GM12865 (cell line): ENCODE measurements at regions not wholly inside any gene's neighbourhood (a gene's known extent, or its start where the extent isn't known, plus 50 kb on each side); places are given as distances from the start of the nearest gene placed in this dataset.
A peak's percentile ranks its signal among the peaks of the same experiment; 100 is the strongest.

Source experiments
- DNase-seq: peaks from one replicate; pipeline ENCODE4 v3.0.0; 2010; ENCODE audit warnings: low read depth
- H3K4me3 ChIP-seq: 2 replicates; pipeline ENCODE4 v1.5.1; 2011; ENCODE audit warnings: mild to moderate bottlenecking, low read depth, low read length, control low read depth
- CTCF ChIP-seq: IDR thresholded peaks from 2 replicates; pipeline ENCODE4 v1.5.1; 2011; ENCODE audit warnings: low read length, control low read depth, low read depth, inconsistent platforms; ENCODE audit not compliant: insufficient read depth; ENCODE audit errors: missing control alignments

GRCh38 chr13:21932996-21933395 is 262.1 kb downstream of the FGF9 start:
- DNase-seq = no peak
- TF ChIP-seq CTCF = no peak
- H3K4me3 ChIP-seq = no peak overlapping the region

- TF ChIP-seq CTCF = no peak
- no peak overlapping the region for H3K4me3 ChIP-seq
- DNase-seq = no peak
These were observed 263.4 kb downstream of the FGF9 start for GRCh38 chr13:21934284-21934683.

GRCh38 chr13:21936674-21937073 is 265.8 kb downstream of the FGF9 start:
- no peak overlapping the region for H3K4me3 ChIP-seq
- no peak for TF ChIP-seq CTCF
- no peak for DNase-seq

GRCh38 chr13:21938168-21938567 is 267.3 kb downstream of the FGF9 start:
- no peak for TF ChIP-seq CTCF
- H3K4me3 ChIP-seq = no peak overlapping the region
- DNase-seq = peak; percentile 5

GRCh38 chr13:21938636-21939035 is 267.8 kb downstream of the FGF9 start:
- H3K4me3 ChIP-seq = no peak overlapping the region
- TF ChIP-seq CTCF = no peak
- DNase-seq = no peak

GRCh38 chr13:21942061-21942460 is 271.2 kb downstream of the FGF9 start:
- no peak for DNase-seq

GRCh38 chr13:21944610-21945009 is 273.7 kb downstream of the FGF9 start:
- H3K4me3 ChIP-seq = no peak overlapping the region
- no peak for DNase-seq
- TF ChIP-seq CTCF = no peak

More at GRCh38 chr13:21942061-21942460, 271.2 kb downstream of the FGF9 start:
- no peak overlapping the region for H3K4me3 ChIP-seq
- no peak for TF ChIP-seq CTCF
